ENCODE measurements at regions not wholly inside any gene's neighbourhood (a gene's known extent, or its start where the extent isn't known, plus 50 kb on each side); places are given as distances from the start of the nearest gene placed in this dataset.

GRCh38 chr15:81941479-81941878, 104.3 kb downstream of the MEX3B start:
- no peak for FAIRE-seq
- POLR2A ChIA-PET, result no interaction called here

More at GRCh38 chr15:81941479-81941878, 104.3 kb downstream of the MEX3B start:
- Histone ChIP-seq H3K36me3 (ENCODE audit: control insufficient read depth in 2 of 2, extremely low read depth in 1 of 2, insufficient read depth in 2 of 2, low read length in 2 of 2) (no peaks in the 10 kb centered on the region), H3K9ac (replicated peaks; ENCODE audit: extremely low read depth, insufficient read depth, low read length) (no peak overlapping the region), H3K9me3 (replicated peaks; ENCODE audit: control insufficient read depth, insufficient read depth, low read length) (no peaks in the 10 kb centered on the region), H3K4me1 (ENCODE audit: control insufficient read depth, extremely low read depth, insufficient read depth, low read length) (no peaks in the 10 kb centered on the region), H3K9me1 (replicated peaks; ENCODE audit: control insufficient read depth, extremely low read depth, insufficient read depth, low read length) (no peaks in the 10 kb centered on the region), H3K4me3 (replicated peaks in 1 of 3; ENCODE audit: insufficient read depth in 1 of 3, low read depth in 1 of 3, low read length in 3 of 3) (no peak overlapping the region), H3K79me2 (ENCODE audit: control insufficient read depth, insufficient read depth, low read length) (no peaks in the 10 kb centered on the region), H2AFZ (ENCODE audit: low read depth, low read length) (no peak overlapping the region), H4K20me1 (replicated peaks; ENCODE audit: control insufficient read depth, extremely low read depth, insufficient read depth, low read length) (no peaks in the 10 kb centered on the region), H3K27ac (ENCODE audit: insufficient read depth, low read depth, low read length) (no peak overlapping the region), H3K4me2 (ENCODE audit: insufficient read depth, low read length) (no peak overlapping the region), H3K27me3 (ENCODE audit: control insufficient read depth in 2 of 2, insufficient read depth in 2 of 2, low read length in 2 of 2) (peaks cover 1 to 3% of the 10 kb centered on the region in 2 experiments)
- intact Hi-C loops (cut with micrococcal nuclease), result no loop called here
- DNase-seq (ENCODE audit: low read depth, low spot score), result no peak
- dilution Hi-C loops (cut with MboI; ENCODE audit: extremely low pct_ligation_motif_present, low sequenced_read_pairs), result no loop called here
- CTCF ChIA-PET, result interaction anchor here (0.6 to 3.8 kb wide), 5 partner anchors 257 to 666 kb away, joined by 3 to 29 read pairs (median 5); no protein-coding TSS in a partner anchor
- no TSS peak for BruUV-seq (replicated peaks)
- TF ChIP-seq MYC (IDR thresholded peaks at IDR 0.05; ENCODE audit: low read depth, low read length), result no peak
- TF ChIP-seq GATA2 (IDR thresholded peaks at IDR 0.05; ENCODE audit: insufficient read depth, insufficient read length, low read depth, low read length), result no peak
- TF ChIP-seq POLR2A (IDR thresholded peaks at IDR 0.05; ENCODE audit: low read depth, low read length), result no peak
- TF ChIP-seq MAX (IDR thresholded peaks at IDR 0.05; ENCODE audit: insufficient read depth, insufficient read length), result no peak
- TF ChIP-seq JUN (IDR thresholded peaks at IDR 0.05; ENCODE audit: borderline replicate concordance, insufficient read depth, insufficient read length, low read depth), result no peak
- no peak for TF ChIP-seq FOS (IDR thresholded peaks at IDR 0.05; ENCODE audit: borderline replicate concordance, insufficient read depth, low read length)
- TF ChIP-seq POLR2AphosphoS5 (IDR thresholded peaks at IDR 0.05; ENCODE audit: insufficient read depth, low read depth, low read length), result no peak
- TF ChIP-seq EZH2 (IDR thresholded peaks at IDR 0.05; ENCODE audit: borderline replicate concordance, low read depth, low read length, severe bottlenecking), result no peak
- TF ChIP-seq CTCF (IDR thresholded peaks at IDR 0.05; ENCODE audit: extremely low read depth in 1 of 2, insufficient read depth in 1 of 2, low read depth in 1 of 2, low read length in 2 of 2), result no peak
